HuH-7.5 (cell line): ENCODE measurements at regions not wholly inside any gene's neighbourhood (a gene's known extent, or its start where the extent isn't known, plus 50 kb on each side); places are given as distances from the start of the nearest gene placed in this dataset.

Source experiments
- DNase-seq: peaks from one replicate; pipeline ENCODE4 v3.0.0; 2011; ENCODE audit warnings: low spot score

DNA sequence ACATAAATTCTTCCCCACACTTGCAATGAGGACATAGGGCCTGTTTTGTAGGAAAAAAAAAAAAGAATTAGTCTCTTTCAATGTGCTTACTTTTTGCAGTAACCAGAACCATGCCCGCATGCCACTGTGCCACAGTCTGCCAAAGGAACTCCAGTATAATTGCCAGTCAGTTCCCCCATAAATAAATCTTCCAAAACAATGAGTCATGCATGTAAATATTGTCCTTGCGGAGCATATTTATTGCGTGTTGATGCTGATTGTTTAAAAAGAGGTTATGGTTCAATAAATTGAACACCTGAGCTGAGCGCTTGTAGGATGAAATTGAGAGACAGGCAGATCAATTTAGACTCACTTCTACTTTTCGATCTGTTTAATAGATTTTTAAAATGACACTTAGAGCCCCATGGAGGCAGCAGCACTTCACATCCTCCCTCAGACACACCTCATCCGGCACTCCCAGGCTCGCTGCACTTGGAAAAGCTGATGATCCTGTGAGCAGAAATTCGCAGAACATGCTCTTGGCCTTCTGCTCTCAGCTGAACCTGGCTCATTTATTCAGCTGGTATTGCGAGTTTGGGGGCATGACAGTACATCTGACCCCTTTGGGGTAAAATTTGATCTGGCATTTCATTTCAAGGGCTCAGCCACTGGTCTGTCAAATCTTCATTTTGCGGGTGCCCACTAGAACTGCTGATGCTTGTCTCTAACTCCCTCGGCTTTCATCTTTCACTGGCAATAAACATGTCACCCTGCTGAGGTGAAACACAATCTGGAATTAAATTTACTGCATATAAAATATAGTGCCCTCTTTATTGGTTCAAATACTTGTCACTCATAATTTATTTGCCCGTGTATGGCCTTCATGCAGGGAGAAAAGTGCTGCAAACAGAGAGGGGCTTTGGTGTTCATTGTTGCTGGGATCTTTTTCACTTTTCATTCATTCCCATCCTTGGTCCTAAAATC lies 371.1 kb upstream of the POU3F2 start:
- DNase-seq: no peak

DNA sequence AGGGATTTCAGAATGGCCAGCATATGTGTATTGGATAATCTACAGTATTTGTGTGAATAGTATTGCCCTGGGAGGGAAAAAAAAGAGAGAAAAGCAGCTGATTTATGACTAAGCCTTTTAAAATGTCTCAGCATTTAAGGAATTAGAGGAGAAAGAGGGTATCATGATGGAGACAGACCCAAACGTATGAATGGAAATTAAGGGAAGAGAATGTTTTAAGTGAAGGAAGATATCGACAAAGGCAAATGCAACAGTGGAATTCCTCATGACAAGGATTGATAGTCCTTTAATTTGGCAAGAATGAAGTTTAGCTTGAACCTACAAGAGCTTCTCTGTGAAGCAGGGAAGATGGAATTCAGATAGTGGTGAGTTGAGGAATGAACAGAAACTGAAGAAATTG lies 367.3 kb upstream of the POU3F2 start:
- no peak for DNase-seq

DNA sequence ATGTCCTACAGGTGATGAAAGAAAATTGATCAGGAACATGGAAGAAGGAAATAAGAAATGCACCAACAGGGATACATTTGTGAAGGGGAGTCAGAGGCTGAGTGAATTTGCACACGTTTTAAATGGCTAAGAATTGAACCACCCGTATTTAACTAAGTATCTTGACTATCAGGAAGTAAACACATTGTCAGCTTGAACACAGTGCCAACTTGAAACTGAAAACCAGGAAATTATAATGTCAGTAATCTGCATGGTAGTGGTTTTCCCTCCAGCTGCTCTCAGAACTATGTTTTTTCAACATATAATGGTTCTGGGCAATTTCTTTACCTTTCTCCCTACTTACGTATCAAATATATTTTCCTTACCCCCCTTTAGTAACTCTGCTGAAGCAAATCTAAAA lies 366.5 kb upstream of the POU3F2 start:
- DNase-seq: no peak

DNA sequence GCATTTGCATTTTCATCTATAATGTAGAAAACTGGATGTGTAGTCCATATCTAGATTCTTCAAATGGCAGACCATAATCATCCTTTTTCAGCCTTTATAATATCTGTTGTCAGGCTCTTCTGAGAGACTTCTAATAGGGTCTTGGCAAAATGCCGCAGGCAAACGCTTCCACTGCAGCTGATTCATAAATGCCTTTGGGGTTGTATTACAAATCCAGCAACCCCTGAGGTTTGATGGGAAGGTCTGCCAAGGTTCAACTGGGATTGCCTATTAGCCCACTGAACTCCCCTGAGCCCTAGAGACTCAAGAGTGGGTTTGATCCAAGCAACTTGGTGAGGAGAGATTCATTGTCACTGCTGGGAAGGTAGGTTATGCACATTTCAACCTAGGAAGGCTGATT lies 365.2 kb upstream of the POU3F2 start:
- no peak for DNase-seq

DNA sequence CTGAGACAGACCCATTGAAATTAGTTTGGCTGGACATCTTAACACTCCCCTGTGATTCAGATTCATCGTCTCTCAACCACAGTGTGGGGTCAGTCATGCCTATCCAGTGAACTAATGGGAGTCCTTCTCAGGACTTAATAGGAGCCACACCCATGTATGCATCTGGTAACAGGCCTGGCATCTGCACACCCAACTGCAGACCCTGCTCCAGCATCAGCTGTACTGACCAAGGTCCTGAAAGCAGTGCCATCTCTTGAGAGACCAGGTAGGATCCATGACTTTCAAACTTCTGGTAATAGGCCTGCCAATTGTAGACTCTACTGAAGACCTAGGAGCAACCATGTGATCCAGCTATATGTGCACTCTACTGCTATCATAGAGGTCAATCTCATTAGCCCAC lies 363.6 kb upstream of the POU3F2 start:
- DNase-seq: no peak

DNA sequence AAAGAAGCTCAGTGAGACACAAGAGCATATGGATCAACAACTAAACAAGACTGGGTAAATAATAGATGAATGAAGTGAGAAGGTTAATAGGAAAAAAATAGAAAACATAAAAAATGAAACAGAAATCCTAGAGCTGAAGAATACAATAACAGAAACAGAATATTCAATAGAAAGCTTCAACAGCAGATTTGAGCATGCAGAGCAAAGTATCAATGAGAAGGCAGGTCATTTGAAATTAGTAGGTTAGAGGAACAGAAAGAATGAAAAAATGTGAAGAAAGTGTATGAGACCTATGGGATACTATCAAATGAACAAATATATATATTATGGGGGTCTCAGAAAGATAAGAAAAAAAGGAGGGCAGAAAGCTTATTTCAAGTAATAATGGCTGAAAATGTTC lies 362.9 kb upstream of the POU3F2 start:
- no peak for DNase-seq

DNA sequence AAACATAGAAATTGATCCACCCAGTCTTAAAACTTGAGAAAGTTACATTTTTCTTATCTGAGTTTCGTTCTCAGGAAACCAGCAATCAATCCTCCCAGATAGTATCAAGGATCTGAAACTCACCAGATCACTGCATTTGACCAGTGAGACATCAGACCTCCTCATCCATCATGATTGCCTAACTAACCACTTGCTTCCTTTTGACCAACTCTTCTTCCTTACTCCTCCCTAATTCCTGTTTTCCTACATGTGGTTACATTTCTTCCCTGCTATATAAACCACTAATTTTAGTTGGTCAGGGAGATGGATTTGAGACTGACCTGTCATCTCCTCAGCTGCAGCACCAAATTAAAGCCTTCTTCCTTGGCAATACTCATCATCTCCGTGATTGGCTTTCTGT lies 357.1 kb upstream of the POU3F2 start:
- DNase-seq: no peak

DNA sequence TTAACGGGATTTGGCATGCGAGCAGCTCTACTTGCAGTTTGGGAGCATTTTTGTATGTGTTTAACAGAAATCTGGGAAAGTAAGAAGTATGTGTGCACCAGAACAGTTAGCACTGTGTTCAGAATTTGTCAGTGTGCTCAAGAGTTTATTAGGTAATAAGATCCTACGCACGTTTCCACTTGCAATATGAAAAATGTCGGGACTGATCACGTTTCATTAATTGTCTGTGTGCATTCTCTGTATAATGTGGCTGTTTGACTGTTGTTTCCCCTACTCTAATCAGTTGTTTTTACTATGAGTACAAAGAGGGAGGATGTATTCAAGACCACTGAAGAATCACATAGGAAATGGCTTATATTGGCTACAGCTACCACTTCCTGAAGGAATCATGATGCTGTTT lies 349.7 kb upstream of the POU3F2 start:
- no peak for DNase-seq

DNA sequence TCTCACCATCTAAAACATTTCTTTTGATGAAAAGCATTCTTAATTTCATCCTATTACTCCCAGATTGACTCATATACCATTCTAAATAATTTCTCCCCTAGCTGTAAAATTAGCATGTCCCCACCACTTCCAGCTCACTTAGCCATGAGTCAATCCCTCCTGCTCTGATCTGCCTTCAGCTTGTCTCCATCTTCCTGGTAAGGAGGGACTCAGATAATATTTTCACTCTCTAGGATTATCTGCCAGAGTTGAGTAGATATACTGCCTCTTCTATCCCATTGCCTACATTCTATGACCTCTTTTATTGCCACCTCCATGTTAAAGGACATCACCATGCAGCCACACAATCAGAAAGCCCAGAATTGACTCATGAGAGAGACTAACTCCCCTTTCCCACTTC lies 348.8 kb upstream of the POU3F2 start:
- no peak for DNase-seq

DNA sequence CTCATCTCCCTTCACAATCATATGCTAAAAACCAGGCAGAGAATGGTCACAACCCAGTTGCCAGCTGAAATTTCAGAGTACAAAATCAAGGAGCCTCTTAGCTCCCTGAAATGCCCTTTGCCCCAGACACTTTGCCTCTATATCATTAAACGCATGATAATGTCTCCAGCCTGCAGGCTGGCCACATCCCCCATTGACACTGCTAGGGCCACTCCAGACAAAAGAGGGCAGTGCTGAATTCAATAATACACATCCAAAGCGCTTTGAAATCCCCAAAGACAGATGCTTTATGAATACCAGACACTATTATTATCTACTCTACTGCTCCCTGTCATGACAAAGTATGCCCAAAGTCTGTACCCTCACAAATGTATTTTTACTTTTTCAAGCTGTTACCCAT lies 348.3 kb upstream of the POU3F2 start:
- no peak for DNase-seq

DNA sequence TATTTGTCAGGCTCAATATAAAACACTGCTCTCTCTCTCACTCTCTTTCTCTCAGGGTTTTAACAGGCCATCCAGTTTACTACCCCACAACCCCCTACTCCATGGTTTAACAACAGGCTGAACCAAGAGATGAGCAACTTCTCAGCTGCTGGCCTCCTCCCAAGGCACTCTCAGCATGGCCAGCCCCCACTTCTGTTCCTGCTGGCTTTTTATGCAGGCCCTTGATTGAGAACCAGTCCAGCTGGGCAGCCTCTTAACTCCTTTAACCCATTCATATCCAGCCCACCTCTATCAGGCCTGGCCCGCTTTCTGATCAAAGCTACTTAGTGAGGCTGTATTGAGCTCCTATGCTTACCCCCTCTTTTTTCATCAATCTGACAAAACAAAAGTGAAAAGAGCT lies 346.8 kb upstream of the POU3F2 start:
- DNase-seq: no peak

DNA sequence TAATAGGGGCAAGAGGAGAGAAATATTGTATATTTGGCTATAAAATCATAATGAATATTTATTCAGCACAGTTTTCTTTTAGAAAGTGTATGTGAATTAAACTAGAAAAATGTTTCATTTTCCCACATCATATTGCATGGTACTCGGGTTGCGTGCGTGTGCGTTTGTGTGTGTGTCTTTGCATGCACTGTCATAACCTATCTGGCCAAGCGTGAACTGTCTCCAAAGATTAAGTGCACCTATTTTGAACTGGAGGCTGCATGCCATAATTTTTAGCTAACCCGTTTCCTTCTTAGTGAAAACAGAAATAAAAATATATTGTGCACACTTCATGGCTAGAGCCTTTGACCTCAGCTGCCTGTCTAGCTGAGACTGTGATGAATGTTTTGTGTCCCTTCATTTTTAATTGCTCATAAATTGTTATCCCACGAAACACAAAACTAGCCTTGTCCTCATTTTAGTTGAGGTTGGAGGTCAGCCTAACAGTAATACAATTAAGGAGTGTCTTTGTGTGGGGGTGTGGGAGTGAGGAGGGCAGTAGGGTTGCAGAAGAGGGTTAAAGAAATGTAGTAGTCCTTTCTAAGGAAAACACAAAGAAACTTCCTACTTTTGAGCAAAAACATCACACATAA lies 336.1 kb upstream of the POU3F2 start:
- DNase-seq: no peak

DNA sequence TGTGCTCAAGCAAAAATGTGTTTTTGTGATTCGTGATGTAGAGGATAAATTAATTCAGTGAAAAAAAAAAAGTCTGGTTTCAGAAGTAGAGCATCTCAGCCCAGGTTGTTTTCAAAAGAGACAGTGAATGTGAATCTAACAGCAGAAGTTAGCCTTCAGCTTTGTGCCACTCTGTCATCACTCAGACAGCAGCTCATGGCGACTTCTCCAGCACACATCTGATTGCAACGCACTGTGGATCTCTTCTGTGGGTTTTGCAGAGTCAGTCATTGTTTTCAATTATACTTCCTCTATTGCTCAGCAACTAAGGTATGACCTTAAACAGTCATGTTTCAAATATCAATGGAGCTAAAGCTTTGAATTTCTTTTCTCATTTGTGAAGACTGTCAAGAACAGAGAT lies 335.5 kb upstream of the POU3F2 start:
- no peak for DNase-seq

DNA sequence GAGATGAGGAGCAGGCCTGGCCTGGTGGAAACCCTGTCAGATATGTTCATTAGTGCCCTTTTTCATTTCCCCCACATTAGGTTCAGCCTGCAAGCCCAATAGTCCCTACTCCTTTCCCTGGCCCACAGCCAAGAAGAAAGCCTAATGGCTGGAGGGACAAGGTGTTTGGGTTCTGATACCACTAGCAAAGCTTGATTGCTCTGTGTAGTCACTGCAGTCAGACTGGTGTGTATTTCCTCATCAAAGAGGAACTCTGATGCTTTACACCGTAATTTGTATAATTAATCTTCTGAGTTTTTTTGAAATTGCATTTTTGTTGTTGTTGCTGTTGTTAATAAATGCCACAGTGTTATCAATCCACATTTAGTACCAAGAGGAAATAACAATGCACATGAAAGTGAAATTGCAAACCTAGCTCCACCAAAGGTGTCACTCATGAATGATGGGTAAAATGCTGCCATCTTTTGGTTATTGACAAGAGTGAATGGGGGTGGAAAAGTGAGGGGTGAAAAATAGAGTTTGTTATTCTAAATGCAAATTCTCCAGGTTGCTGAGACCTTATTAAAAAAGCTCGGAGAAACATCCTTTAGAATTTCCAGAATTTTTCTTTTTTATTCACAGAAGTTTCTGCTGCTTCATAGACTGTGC lies 320.2 kb upstream of the POU3F2 start:
- DNase-seq: no peak

DNA sequence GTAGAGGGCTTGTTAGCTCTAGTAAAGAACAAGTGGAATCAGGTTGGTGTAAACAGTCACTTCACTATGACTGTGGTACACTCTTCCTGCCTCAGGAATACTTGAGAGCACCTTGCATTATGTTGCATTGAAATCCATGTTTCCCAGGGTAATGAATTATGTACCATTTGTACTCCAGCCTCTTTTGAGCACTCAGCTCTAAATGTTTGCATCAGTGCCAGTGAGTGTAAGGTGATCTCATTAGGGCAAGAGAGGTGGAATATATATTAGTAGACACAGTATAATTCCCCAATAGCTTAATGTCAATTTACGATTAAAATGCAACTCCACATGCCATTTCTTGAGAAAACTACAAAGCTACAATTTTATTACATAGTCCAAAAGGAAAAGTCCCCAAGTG lies 319.6 kb upstream of the POU3F2 start:
- DNase-seq: no peak

DNA sequence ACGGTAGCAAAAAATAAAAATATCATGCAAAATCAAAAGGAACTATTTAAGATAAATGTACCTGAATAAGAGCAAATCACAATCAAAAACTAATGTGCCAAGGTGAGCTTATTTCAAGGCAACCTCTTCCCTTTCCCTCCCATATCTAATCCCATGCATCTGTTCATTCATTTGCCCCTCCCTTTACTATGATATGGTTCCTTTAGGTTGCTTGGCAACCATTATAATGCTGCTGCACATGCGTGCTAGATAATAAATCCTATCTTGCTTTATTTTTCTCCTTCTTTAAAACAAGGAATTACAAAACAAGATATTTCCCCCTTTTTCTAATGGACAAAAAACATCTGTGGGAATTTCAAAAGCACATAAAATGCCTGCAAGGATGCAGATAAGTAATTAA lies 318.2 kb upstream of the POU3F2 start:
- DNase-seq: no peak

DNA sequence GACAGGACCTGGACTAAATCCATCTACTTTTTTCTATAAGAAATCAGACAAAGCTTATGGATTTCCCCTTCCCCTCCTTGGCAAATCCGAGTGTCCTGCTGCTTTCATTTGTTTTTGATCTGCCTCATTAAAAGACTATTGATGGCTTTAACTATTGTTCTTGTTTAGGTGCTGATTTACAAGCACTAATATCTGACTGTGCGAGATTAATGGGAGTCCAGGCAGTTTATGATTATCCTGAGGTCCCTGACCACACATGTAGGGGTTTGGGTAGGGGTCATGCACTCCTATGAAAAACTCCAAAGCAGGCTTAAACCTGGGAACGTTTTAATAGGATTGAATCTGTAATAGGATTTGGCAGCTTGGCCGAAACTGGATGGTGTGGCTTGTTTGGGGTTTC lies 317.5 kb upstream of the POU3F2 start:
- DNase-seq: no peak

DNA sequence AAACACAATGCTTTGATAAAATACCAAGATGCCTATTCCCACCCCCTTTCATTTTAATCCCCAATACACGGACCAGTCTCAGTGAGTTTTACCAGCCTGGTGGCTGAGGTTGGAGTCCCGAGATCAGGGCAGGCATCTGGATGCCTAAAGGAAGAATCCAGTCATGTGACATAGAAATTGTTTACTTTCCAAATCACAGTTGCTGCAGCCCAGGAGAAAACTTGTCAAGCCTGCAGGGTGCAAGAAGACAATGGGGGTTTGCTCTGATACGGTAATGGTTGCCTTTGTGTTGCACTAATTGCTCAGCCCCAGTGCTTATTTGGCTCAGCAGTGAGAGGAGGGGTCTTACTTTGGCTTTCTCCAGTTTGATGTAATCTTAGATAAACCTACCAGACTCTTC lies 308.5 kb upstream of the POU3F2 start:
- DNase-seq: no peak

DNA sequence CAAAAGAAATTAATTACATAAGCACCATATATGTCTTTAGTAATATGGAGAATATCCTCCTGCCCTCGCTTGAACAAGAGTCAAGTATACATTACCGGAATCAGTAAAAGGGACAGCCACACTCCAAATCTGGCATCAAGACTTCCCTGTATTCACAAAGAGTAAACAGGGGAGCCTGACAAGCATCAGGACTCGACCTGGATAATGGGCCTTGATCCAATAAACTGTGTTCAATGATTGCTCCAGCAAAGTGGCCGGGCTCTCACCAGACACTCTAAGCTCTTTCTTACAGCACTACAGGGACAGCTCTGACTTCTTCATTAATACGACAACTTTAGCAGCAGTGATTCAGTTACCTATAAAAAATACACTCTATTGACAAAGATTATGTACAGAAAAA lies 307.9 kb upstream of the POU3F2 start:
- no peak for DNase-seq

DNA sequence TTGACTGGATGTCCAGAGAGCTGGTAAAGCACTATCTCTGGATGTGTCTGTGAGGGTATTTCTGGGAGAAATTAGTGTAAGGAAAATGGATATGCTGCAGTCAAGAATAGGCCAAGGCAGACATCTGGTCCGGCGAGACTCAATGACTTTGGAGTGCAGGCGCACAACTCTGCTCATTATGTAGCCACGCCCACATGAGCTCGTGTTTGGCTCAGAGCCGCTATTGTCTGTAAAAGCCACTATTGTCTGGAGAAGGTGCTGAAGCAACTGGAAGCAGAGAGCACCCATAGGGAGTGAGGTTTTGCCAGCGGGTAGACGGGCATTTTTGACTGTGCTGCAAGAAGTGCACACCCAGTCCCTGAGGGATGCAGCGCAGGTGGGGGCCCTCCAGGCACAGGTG lies 305.0 kb upstream of the POU3F2 start:
- no peak for DNase-seq

DNA sequence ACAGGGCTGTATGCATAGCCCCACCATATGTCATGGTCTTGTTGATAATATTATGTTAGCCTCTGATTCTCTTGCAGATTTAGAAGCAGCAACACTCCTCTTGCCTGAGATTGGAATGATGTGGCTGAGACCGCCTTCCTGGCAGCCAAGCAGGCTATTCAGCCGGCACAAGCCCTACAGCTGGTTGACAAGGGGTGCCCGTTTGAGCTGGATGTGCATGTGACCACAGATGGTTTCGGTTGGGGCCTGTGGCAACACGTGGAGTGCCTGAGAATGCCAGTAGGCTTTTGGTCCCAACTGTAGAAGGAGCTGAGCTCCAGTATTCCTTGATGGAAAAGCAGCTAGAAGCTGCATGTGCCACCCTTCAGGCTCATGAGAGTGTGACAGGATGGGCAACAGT lies 303.6 kb upstream of the POU3F2 start:
- no peak for DNase-seq

DNA sequence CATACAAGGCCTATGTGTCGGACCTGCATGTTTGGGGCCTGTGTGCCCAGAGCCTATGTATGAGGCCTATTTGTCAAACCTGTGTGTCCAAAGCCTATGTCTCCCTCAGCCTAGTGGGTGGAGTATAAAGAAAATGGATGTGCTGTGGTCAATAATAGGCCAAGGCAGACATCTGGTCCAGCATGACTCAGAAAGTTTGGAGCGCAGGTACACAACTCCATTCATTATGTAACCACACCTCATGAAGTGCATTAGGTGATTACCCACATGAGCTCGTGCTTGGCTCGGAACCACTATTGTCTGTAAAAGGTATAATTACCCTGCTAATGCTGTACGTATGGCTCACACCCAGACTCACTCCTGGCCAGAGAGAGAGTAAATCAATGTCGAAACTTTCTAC lies 302.4 kb upstream of the POU3F2 start:
- DNase-seq: no peak

DNA sequence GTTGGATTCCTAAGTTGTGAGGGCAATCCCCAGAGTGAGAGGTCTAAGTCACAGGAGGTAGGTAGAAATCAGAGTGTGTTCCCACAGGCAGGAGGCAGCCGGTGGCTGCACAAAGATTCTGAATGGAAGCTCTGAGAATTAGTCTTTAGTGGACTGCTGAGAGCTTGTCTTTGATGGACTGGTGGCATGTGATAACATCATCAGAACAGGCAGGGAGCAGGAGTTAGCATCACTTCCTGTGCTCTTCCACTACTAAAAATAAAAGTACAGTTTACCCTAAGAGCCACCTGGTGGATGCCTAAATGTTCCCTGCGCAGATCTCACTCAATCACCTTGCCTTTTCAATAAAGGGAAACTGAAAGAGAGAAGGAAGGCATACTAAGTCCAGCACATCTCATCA lies 294.6 kb upstream of the POU3F2 start:
- no peak for DNase-seq
